ENCODE measurements at regions not wholly inside any gene's neighbourhood (a gene's known extent, or its start where the extent isn't known, plus 50 kb on each side); places are given as distances from the start of the nearest gene placed in this dataset.

GRCh38 chr10:105969884-105970377 lies 1194.6 kb downstream of the SORCS1 start:
- Histone ChIP-seq H3K4me3 (no peak overlapping the region), H3K36me3 (no peaks in the 10 kb centered on the region), H3K27me3 (no peaks in the 10 kb centered on the region), H3K9me3 (no peaks in the 10 kb centered on the region), H3K27ac (no peak overlapping the region), H3K4me1 (no peaks in the 10 kb centered on the region)
- DNase-seq (ENCODE audit: extremely low spot score in 2 of 2) = no peak
- intact Hi-C loops (cut with DNase I) = no loop called here
- TF ChIP-seq CTCF (IDR thresholded peaks at IDR 0.05) (no peak), POLR2AphosphoS5 (IDR thresholded peaks at IDR 0.05; ENCODE audit: insufficient read depth in 1 of 2, low read depth in 1 of 2) (no peak), POLR2A (IDR thresholded peaks at IDR 0.05) (no peak)

GRCh38 chr10:105968666-105969065 lies 1195.8 kb downstream of the SORCS1 start:
- Histone ChIP-seq H3K27ac (no peak overlapping the region), H3K4me3 (no peak overlapping the region), H3K9me3 (no peaks in the 10 kb centered on the region), H3K4me1 (no peaks in the 10 kb centered on the region), H3K27me3 (no peaks in the 10 kb centered on the region), H3K36me3 (no peaks in the 10 kb centered on the region)
- no peak for TF ChIP-seq POLR2AphosphoS5 (IDR thresholded peaks at IDR 0.05; ENCODE audit: insufficient read depth in 1 of 2, low read depth in 1 of 2)
- no peak for TF ChIP-seq POLR2A (IDR thresholded peaks at IDR 0.05)
- TF ChIP-seq CTCF (IDR thresholded peaks at IDR 0.05) = no peak
- no peak for DNase-seq (ENCODE audit: extremely low spot score in 2 of 2)
- intact Hi-C loops (cut with DNase I) = no loop called here

- DNase-seq (ENCODE audit: extremely low spot score in 2 of 2) = no peak
- Histone ChIP-seq H3K9me3 (no peaks in the 10 kb centered on the region), H3K4me1 (no peaks in the 10 kb centered on the region), H3K4me3 (no peak overlapping the region), H3K27me3 (no peaks in the 10 kb centered on the region), H3K36me3 (no peaks in the 10 kb centered on the region), H3K27ac (no peak overlapping the region)
- no peak for TF ChIP-seq POLR2A (IDR thresholded peaks at IDR 0.05)
- TF ChIP-seq POLR2AphosphoS5 (IDR thresholded peaks at IDR 0.05; ENCODE audit: insufficient read depth in 1 of 2, low read depth in 1 of 2) = no peak
- no peak for TF ChIP-seq CTCF (IDR thresholded peaks at IDR 0.05)
- intact Hi-C loops (cut with DNase I) = no loop called here
These were observed 1197.2 kb downstream of the SORCS1 start for GRCh38 chr10:105967256-105967655.

GRCh38 chr10:105965141-105965540 lies 1199.4 kb downstream of the SORCS1 start:
- H3K27ac ChIP-seq = no peak overlapping the region
- H3K27me3 ChIP-seq = no peaks in the 10 kb centered on the region
- TF ChIP-seq POLR2AphosphoS5 (IDR thresholded peaks at IDR 0.05; ENCODE audit: insufficient read depth in 1 of 2, low read depth in 1 of 2) (no peak), CTCF (IDR thresholded peaks at IDR 0.05) (no peak), POLR2A (IDR thresholded peaks at IDR 0.05) (no peak)
- H3K4me1 ChIP-seq = no peaks in the 10 kb centered on the region
- H3K4me3 ChIP-seq = no peak overlapping the region
- no peaks in the 10 kb centered on the region for H3K36me3 ChIP-seq
- DNase-seq (ENCODE audit: extremely low spot score in 2 of 2) = no peak
- intact Hi-C loops (cut with DNase I) = no loop called here
- H3K9me3 ChIP-seq = no peaks in the 10 kb centered on the region

- Histone ChIP-seq H3K27me3 (no peaks in the 10 kb centered on the region), H3K4me1 (no peaks in the 10 kb centered on the region), H3K27ac (no peak overlapping the region), H3K9me3 (no peaks in the 10 kb centered on the region), H3K36me3 (no peaks in the 10 kb centered on the region), H3K4me3 (no peak overlapping the region)
- TF ChIP-seq POLR2AphosphoS5 (IDR thresholded peaks at IDR 0.05; ENCODE audit: insufficient read depth in 1 of 2, low read depth in 1 of 2) (no peak), POLR2A (IDR thresholded peaks at IDR 0.05) (no peak), CTCF (IDR thresholded peaks at IDR 0.05) (no peak)
- DNase-seq (ENCODE audit: extremely low spot score in 2 of 2) = no peak
- intact Hi-C loops (cut with DNase I) = no loop called here
These were observed 1200.5 kb downstream of the SORCS1 start for GRCh38 chr10:105964009-105964408.
